ENCODE measurements at regions not wholly inside any gene's neighbourhood (a gene's known extent, or its start where the extent isn't known, plus 50 kb on each side); places are given as distances from the start of the nearest gene placed in this dataset.

DNA sequence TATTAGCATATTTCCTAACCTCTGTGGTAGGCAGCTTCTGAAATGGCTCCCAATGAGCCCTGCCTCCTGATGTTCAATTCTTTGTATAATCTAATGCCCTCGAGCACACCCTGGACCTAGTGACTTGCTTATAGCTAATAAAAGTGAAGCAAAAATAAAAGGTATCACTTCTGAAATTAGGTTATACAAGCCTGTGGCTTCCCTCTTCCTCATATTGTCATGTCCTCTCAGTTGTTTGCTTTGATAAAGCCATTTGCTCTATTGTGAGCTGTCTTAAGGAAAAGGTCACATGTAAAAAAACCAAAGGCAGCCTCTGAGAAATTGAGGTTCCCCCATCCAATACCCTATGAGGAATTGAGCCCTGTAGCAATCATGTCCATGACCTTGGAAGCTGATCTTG lies 442.1 kb upstream of the ADGRB3 start:
- TF ChIP-seq CTCF (IDR thresholded peaks at IDR 0.05) (no peak), POLR2A (IDR thresholded peaks at IDR 0.05) (no peak)
